Astrocyte (in vitro differentiated cells and primary cell): ENCODE measurements at regions not wholly inside any gene's neighbourhood (a gene's known extent, or its start where the extent isn't known, plus 50 kb on each side); places are given as distances from the start of the nearest gene placed in this dataset.
A peak's percentile ranks its signal among the peaks of the same experiment; 100 is the strongest.

ENCODE experiments used
- DNase-seq: peaks from one replicate; pipeline ENCODE4 v3.0.0-alpha.2; 2010; ENCODE audit warnings: low read depth
- FAIRE-seq: peaks from 2 replicates; lab custom pipeline; 2011; peaks lifted over from hg19 to GRCh38; lab: Jason Lieb, UNC
- H2AFZ ChIP-seq: 2 replicates; pipeline ENCODE4 v1.6.0; 2012; ENCODE audit warnings: low read depth, low read length, inconsistent platforms
- H3K27ac ChIP-seq: 2 replicates; pipeline ENCODE4 v1.5.1; 2011; ENCODE audit warnings: low read depth, low read length, inconsistent platforms
- H3K27me3 ChIP-seq: 2 replicates; pipeline ENCODE4 v1.6.0; 2011; ENCODE audit warnings: low read length, inconsistent platforms; ENCODE audit not compliant: insufficient read depth
- H3K36me3 ChIP-seq: 2 replicates; pipeline ENCODE4 v1.5.1; 2011; ENCODE audit warnings: low read length, inconsistent platforms; ENCODE audit not compliant: insufficient read depth
- H3K4me1 ChIP-seq: 2 replicates; pipeline ENCODE4 v1.5.1; 2011; ENCODE audit warnings: low read length, inconsistent platforms; ENCODE audit not compliant: insufficient read depth
- H3K4me2 ChIP-seq: 2 replicates; pipeline ENCODE4 v1.6.0; 2012; ENCODE audit warnings: low read length, inconsistent platforms
- H3K4me3 ChIP-seq: 2 replicates; pipeline ENCODE4 v1.5.1; 2011; ENCODE audit warnings: low read depth, mild to moderate bottlenecking, low read length, inconsistent platforms; ENCODE audit not compliant: insufficient read depth
- H3K79me2 ChIP-seq: 2 replicates; pipeline ENCODE4 v1.6.0; 2012; ENCODE audit warnings: mild to moderate bottlenecking, low read length, inconsistent platforms; ENCODE audit not compliant: insufficient read depth
- H3K9ac ChIP-seq: 2 replicates; pipeline ENCODE4 v1.6.0; 2012; ENCODE audit warnings: mild to moderate bottlenecking, low read length, inconsistent platforms
- H3K9me3 ChIP-seq: 2 replicates; pipeline ENCODE4 v1.5.1; 2012; ENCODE audit warnings: low read depth, mild to moderate bottlenecking, low read length, inconsistent platforms; ENCODE audit not compliant: insufficient read depth
- H4K20me1 ChIP-seq: 2 replicates; pipeline ENCODE4 v1.6.0; 2012; ENCODE audit warnings: low read length, inconsistent platforms; ENCODE audit not compliant: insufficient read depth
- H3K27ac Mint-ChIP-seq: one replicate; pipeline ENCODE4 v1.8.0; 2021; ENCODE audit warnings: mild to moderate bottlenecking, mixed read lengths; ENCODE audit not compliant: unreplicated experiment
- H3K27me3 Mint-ChIP-seq: one replicate; pipeline ENCODE4 v1.8.0; 2021; ENCODE audit warnings: low read depth, mixed read lengths; ENCODE audit not compliant: unreplicated experiment
- H3K36me3 Mint-ChIP-seq: one replicate; pipeline ENCODE4 v1.8.0; 2021; ENCODE audit warnings: low read depth, mixed read lengths; ENCODE audit not compliant: unreplicated experiment
- H3K4me1 Mint-ChIP-seq: one replicate; pipeline ENCODE4 v1.8.0; 2021; ENCODE audit warnings: low read depth, mixed read lengths; ENCODE audit not compliant: unreplicated experiment
- H3K4me3 Mint-ChIP-seq: one replicate; pipeline ENCODE4 v1.8.0; 2021; ENCODE audit warnings: mild to moderate bottlenecking, moderate library complexity, mixed read lengths; ENCODE audit not compliant: unreplicated experiment
- H3K9me3 Mint-ChIP-seq: one replicate; pipeline ENCODE4 v1.8.0; 2021; ENCODE audit warnings: mild to moderate bottlenecking, mixed read lengths; ENCODE audit not compliant: unreplicated experiment
- EZH2 ChIP-seq: IDR thresholded peaks from 2 replicates; pipeline ENCODE4 v1.6.1; 2012; ENCODE audit warnings: mild to moderate bottlenecking, low read length, inconsistent platforms; ENCODE audit not compliant: insufficient read depth
- TF ChIP-seq, protein P1 (sequence below): IDR thresholded peaks from 2 replicates; pipeline ENCODE4 v1.5.1; 2011; ENCODE audit warnings: low read depth, mild to moderate bottlenecking, inconsistent platforms, low read length, moderate library complexity; ENCODE audit not compliant: insufficient read depth

DNA sequence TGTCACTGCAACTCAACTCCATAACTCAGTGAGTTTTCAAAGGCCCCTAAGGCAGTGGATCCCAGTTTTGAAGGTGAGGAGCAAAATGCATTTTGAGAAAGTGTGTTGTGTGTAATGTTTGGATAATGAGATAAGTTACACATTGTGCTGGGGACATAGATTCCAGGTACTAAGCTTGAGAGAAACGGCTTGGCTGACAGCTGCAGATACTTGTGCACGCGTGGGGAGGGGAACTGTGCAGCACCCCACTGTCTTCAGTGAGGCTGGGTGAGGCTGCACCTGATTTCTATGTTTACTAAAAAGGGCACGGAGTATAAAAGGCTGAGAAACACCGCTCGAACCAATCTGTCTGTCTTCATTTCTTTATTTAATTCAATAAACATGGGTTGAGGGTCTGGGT is 254.0 kb upstream of the COPS8 start:
- H3K9me3 Mint-ChIP-seq, result peaks cover 9% of the 10 kb centered on the region
- no peaks in the 10 kb centered on the region for H3K9me3 ChIP-seq
- DNase-seq (no peak), FAIRE-seq (no peak)
- H3K79me2 ChIP-seq, result no peaks in the 10 kb centered on the region
- no peak overlapping the region for H3K4me2 ChIP-seq
- no peaks in the 10 kb centered on the region for H4K20me1 ChIP-seq
- no peaks in the 10 kb centered on the region for H3K36me3 ChIP-seq
- no peaks in the 10 kb centered on the region for H3K4me1 ChIP-seq
- no peak overlapping the region for H2AFZ ChIP-seq
- no peak overlapping the region for H3K4me3 ChIP-seq
- peaks cover 2% of the 10 kb centered on the region for H3K27me3 ChIP-seq
- H3K27ac Mint-ChIP-seq, result no peak overlapping the region
- H3K4me1 Mint-ChIP-seq, result no peaks in the 10 kb centered on the region
- no peak for TF ChIP-seq EZH2
- TF ChIP-seq, protein P1, sequence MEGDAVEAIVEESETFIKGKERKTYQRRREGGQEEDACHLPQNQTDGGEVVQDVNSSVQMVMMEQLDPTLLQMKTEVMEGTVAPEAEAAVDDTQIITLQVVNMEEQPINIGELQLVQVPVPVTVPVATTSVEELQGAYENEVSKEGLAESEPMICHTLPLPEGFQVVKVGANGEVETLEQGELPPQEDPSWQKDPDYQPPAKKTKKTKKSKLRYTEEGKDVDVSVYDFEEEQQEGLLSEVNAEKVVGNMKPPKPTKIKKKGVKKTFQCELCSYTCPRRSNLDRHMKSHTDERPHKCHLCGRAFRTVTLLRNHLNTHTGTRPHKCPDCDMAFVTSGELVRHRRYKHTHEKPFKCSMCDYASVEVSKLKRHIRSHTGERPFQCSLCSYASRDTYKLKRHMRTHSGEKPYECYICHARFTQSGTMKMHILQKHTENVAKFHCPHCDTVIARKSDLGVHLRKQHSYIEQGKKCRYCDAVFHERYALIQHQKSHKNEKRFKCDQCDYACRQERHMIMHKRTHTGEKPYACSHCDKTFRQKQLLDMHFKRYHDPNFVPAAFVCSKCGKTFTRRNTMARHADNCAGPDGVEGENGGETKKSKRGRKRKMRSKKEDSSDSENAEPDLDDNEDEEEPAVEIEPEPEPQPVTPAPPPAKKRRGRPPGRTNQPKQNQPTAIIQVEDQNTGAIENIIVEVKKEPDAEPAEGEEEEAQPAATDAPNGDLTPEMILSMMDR, result no peak
- no peaks in the 10 kb centered on the region for H3K36me3 Mint-ChIP-seq
- peaks cover 9% of the 10 kb centered on the region for H3K27me3 Mint-ChIP-seq
- H3K4me3 Mint-ChIP-seq, result no peak overlapping the region
- no peak overlapping the region for H3K9ac ChIP-seq
- no peak overlapping the region for H3K27ac ChIP-seq

DNA sequence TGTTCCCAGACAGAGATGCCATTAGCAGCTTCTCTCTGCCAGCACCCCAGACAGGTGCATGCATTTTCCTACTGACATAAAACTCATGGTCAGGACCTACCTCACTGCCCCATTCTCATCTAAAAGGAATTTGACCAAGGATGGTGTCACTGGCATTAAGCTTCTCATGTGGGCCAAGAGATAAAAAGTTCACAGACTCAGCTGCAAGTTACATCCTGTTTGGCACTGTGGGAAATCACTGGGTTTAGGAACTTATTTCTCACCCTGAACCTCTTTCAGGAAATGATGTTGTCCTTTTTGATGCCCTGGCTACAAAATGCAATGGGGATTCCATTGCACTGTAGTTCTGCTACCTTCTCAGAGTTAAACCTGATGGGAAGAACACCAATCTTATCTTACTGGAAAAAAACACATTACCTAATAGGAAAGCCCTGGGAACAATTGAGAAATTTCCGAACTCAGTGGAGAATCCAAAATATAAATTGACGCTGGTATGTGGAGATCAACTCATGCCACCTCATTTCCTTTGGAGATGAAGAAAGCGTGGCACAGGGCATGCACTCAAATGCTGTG is 252.1 kb upstream of the COPS8 start:
- no peaks in the 10 kb centered on the region for H3K4me1 ChIP-seq
- peaks cover 5% of the 10 kb centered on the region for H3K27me3 ChIP-seq
- H3K27me3 Mint-ChIP-seq, result peaks cover 12% of the 10 kb centered on the region
- no peak overlapping the region for H3K4me3 ChIP-seq
- peaks cover 9% of the 10 kb centered on the region for H3K9me3 Mint-ChIP-seq
- H3K79me2 ChIP-seq, result no peaks in the 10 kb centered on the region
- H3K27ac Mint-ChIP-seq, result no peak overlapping the region
- DNase-seq (peak; percentile 55), FAIRE-seq (no peak)
- no peaks in the 10 kb centered on the region for H3K36me3 Mint-ChIP-seq
- no peak for TF ChIP-seq EZH2
- TF ChIP-seq, protein P1, result no peak
- no peak overlapping the region for H3K27ac ChIP-seq
- no peak overlapping the region for H3K4me3 Mint-ChIP-seq
- no peaks in the 10 kb centered on the region for H3K4me1 Mint-ChIP-seq
- H2AFZ ChIP-seq, result no peak overlapping the region
- H3K4me2 ChIP-seq, result no peak overlapping the region
- no peaks in the 10 kb centered on the region for H4K20me1 ChIP-seq
- H3K36me3 ChIP-seq, result no peaks in the 10 kb centered on the region
- no peak overlapping the region for H3K9ac ChIP-seq
- no peaks in the 10 kb centered on the region for H3K9me3 ChIP-seq

DNA sequence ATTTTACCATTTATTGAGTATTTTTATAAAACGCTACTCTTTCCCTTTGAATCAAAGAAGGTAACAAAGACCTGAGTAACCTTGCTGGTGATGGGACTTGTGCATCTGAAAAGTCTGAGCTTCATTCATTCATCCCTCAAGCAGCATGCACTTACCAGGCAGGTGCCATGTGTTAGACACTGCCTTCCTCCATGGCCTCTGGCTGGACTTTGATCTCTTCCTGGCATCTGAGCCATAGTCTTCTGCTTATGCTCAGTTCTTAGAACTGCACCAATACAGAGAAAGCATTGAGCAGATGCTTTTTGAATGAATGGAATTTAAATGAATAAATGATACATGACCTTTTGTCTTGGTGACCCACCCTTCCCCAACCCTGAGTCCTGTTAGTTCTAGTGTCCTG is 251.4 kb upstream of the COPS8 start:
- no peak overlapping the region for H3K27ac ChIP-seq
- no peak for TF ChIP-seq EZH2
- TF ChIP-seq, protein P1, result no peak
- no peak overlapping the region for H2AFZ ChIP-seq
- Mint-ChIP-seq H3K27me3 (peaks cover 12% of the 10 kb centered on the region), H3K4me3 (no peak overlapping the region), H3K4me1 (no peaks in the 10 kb centered on the region), H3K36me3 (no peaks in the 10 kb centered on the region), H3K9me3 (peaks cover 9% of the 10 kb centered on the region), H3K27ac (no peak overlapping the region)
- H3K36me3 ChIP-seq, result no peaks in the 10 kb centered on the region
- H4K20me1 ChIP-seq, result no peaks in the 10 kb centered on the region
- no peaks in the 10 kb centered on the region for H3K9me3 ChIP-seq
- DNase-seq (no peak), FAIRE-seq (no peak)
- H3K4me1 ChIP-seq, result no peaks in the 10 kb centered on the region
- H3K4me3 ChIP-seq, result no peak overlapping the region
- H3K4me2 ChIP-seq, result no peak overlapping the region
- peaks cover 5% of the 10 kb centered on the region for H3K27me3 ChIP-seq
- H3K79me2 ChIP-seq, result no peaks in the 10 kb centered on the region
- no peak overlapping the region for H3K9ac ChIP-seq
